Stimulated activated CD4-positive, alpha-beta T cell treated with anti-CD3 and anti-CD28 coated beads, TNF-alpha, amount 100 ng/mL, for 24 hours (primary cell): ENCODE measurements at regions not wholly inside any gene's neighbourhood (a gene's known extent, or its start where the extent isn't known, plus 50 kb on each side); places are given as distances from the start of the nearest gene placed in this dataset.

Experiments used
- DNase-seq, 3 experiments: peaks; one replicate each; pipeline ENCODE4 v3.0.0-alpha.2; 2020; ENCODE audit warnings: low read depth in 3 of 3

GRCh38 chr2:67707896-67708295 lies 310.8 kb downstream of the ETAA1 start:
- DNase-seq: no peak

GRCh38 chr2:67709835-67710234 lies 312.7 kb downstream of the ETAA1 start:
- no peak for DNase-seq

GRCh38 chr2:67712484-67712883 lies 315.4 kb downstream of the ETAA1 start:
- DNase-seq: no peak

DNA sequence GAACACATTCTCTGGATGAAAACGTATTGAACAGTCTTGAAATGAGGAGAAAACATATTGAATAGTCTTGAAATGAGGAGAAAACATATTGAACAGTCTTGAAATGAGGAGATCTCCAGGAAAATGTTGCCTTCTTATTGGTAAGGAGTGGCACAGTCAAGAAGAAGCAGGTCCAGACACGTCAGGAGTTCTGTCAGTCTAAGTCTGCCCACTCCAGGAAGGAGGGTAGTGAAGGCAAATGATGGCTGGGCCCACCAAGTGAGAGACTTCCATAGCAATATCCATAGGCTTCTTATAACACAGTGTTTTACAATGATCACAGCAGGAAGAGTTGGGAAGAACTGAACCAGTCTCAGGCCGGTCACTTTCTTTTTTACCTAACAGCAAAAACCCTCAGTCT lies 316.2 kb downstream of the ETAA1 start:
- DNase-seq: no peak

- no peak for DNase-seq
Measured at GRCh38 chr2:67716895-67717396, 319.8 kb downstream of the ETAA1 start.

DNA sequence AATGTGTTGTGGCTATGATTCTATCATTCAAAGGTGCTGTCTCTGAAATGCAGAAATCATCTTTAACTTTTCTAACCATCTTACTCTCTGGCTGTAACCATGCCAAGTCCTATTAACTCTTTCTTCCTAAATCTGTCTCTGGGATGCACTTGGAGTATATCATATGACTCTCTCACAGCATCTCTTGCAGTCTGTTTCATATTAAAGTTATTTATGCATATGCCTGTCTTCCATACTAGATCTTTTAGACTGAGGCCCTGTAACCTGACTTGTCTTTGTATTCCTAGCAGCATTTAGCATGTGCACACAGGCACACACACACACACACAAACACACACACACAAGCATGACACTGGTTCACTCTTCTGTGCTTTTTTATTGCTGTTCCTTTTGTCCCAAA lies 320.6 kb downstream of the ETAA1 start:
- DNase-seq: no peak

DNA sequence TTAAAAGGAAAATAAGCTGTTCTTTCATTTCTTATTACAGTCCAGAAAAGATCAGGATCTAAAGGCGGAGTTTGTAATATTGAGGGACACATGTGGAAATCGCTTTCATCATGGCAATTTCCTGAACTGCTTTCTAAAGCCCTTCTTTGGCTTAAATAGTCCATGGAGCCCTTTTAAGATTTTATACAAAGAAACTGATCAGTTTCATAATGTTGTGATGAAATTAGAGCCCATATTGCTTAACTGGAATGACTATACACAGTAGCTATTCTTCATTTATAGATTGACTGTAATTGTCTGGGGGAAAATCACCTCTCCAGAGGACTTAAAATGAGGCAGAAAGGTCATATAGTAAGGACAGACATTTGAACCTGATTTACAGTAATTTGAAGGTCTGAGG lies 322.2 kb downstream of the ETAA1 start:
- DNase-seq: no peak

DNA sequence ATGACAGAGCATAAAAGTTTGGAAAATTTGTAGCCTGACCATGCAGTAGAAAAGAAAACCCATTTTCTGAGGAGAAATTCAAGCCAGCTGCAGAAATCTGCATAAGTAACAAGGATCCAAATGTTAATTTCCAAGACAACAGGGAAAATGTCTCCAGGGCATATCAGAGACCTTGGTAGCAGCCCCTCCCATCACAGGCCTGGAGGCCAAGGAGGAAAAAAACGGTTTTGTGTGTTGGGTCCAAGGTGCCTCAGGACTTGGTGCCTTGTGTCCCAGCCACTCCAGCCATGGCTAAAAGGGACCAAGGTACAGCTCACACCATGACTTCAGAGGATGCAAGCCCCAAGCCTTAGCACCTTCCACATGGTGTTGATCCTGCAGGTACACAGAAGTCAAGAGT lies 324.4 kb downstream of the ETAA1 start:
- DNase-seq: no peak

GRCh38 chr2:67724261-67724660 lies 327.1 kb downstream of the ETAA1 start:
- no peak for DNase-seq

- no peak for DNase-seq
Measured at GRCh38 chr2:67725731-67726130, 328.6 kb downstream of the ETAA1 start.

DNA sequence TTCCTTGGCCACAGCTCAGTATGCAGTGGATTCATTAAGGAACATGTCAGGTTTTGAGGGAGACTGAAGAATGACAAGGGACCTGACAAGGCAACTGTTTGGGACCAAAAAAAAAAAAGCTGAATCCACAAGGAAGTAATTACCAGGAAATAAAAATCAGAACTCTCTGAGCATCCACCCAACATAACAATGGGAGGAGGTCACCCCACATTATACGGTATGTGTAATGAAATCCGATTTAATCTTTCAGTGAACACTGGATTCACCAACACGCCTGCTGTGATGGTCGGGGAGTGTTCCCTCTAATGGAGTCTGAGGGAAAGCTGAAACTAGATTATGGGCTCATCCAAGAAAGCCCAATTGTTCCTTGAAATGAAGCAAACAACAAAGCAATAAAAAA lies 329.3 kb downstream of the ETAA1 start:
- DNase-seq: no peak

DNA sequence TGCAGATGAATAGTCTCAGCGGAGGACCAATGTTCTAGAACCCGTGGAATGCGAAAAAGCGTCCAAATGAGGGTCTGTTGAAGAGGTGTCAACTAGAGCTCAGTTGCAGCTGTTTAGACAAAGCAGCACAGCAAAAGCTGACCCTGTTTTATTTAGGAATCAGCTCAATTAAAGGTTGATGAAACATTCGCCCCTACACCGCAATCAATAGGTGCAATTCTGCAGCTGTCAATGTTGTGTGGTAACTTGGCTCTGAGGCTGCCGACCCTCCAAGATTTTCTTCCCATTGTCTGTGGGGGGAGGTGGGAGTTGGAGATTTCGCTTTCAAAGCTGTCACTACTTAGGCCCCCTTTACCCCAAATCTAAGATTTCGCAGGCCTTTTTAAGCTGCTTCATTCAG lies 330.0 kb downstream of the ETAA1 start:
- DNase-seq: no peak

DNA sequence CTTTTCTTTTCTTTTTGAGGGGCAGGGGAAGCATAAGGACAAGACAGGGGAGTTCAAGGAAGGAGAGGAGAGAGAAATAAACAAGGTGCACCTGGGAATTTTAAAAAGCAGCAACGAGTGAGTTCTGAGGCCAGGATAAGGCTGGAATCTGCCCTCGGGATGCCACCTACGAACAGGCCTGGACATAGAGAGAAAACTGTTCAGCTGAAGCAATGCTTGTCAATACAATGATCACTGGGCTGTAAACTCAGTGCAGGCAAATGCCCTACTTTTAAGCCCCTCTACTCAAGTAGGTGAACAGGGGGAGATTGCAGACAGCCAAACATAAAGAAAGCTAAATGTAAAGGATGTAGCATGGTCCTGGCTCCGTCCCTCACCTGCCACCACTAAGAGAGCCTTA lies 330.5 kb downstream of the ETAA1 start:
- no peak for DNase-seq

- no peak for DNase-seq
Measured at GRCh38 chr2:67729474-67729873, 332.3 kb downstream of the ETAA1 start.

GRCh38 chr2:67733517-67733916 lies 329.3 kb downstream of the C1D start:
- no peak for DNase-seq

DNA sequence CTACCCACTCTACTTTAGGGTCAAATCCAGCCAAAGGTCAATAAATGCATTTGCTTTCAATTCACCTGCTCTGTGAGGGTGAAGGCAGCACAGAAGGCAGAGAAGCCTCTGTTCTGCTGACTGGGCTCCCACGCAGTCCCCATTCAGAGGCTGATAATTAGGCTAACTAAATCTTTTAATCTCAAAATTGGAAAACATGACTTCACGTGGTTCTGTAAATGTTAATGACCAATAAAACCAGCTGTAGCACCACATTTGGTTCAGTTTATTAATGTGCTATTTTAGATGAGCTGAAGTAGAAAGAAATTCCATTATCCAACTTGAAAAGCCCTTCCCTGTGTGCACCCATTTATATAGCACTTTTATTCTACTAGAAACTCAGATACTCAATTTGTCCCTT lies 310.6 kb downstream of the C1D start:
- DNase-seq: no peak

DNA sequence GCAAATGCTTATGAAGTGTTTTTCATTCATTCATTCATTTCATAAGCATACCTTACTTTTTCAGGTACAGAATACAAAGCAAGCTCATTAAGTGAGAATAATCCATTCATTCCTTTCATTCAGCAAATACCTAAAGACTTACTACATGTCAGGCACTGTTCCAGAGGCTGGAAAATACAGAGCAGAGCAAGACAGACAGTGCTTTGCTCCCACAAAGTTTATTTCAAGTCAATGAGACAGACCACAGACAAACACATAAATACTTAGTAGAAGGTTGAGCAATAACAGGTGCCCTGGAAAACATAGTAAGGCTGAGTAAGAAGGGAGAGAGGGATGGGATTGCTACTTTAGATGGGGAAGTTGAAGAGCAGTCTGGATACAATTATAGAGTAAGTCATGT lies 309.8 kb downstream of the C1D start:
- DNase-seq: no peak

DNA sequence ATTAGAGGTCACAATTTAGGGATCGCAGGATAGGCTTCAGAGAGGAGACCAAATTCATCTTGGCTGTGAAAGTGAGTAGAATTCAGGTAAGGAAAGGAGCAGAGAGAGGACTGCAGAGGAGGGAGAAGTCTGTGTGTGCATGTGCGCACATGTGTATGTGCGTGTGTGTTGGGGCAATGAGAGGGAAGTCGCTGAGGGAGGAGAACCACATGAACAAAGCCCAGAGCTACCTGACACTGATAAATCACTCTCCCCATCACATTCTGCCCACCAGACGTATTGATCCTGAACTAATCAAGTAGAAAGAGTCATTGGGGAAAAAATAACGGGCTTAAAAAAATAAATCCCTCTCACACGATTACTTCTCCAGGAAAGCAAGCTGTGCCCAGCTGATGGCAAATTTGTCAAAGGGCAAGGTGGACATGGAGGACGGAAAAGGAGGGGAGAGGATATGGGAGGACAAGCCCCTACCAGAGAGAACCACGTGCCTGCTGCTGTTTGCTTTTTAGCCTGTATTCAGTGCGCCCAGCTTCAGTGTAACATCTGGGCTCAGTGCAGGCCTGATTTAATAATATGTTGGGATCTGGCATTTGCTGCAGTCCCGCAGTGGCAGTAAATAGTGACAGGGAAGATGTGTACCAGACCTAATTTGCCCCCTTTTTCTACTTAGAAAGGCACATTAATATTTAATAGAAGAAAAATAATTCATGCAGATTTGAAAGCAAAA lies 307.5 kb downstream of the C1D start:
- no peak for DNase-seq

- no peak for DNase-seq
Measured at GRCh38 chr2:67760995-67761394, 301.8 kb downstream of the C1D start.

- no peak for DNase-seq
Measured at GRCh38 chr2:67771380-67771779, 291.4 kb downstream of the C1D start.

GRCh38 chr2:67772216-67773170 lies 290.3 kb downstream of the C1D start:
- DNase-seq: no peak

- DNase-seq: no peak
Measured at GRCh38 chr2:67773851-67774250, 289.0 kb downstream of the C1D start.

GRCh38 chr2:67776276-67776675 lies 286.5 kb downstream of the C1D start:
- no peak for DNase-seq
